HEK293T (cell line): ENCODE measurements at regions not wholly inside any gene's neighbourhood (a gene's known extent, or its start where the extent isn't known, plus 50 kb on each side); places are given as distances from the start of the nearest gene placed in this dataset.

Source experiments
- ARNT ChIP-seq: fragments of 450-650 bp; IDR thresholded peaks from 2 replicates; pipeline ENCODE4 v1.6.1; 2017; ENCODE audit warnings: mild to moderate bottlenecking
- ELF4 ChIP-seq: fragments of 450-650 bp; IDR thresholded peaks from 2 replicates; pipeline ENCODE4 v1.6.1; 2017; ENCODE audit warnings: antibody characterized with exemption
- FOXA1 ChIP-seq: fragments of 450-650 bp; IDR thresholded peaks from 2 replicates; pipeline ENCODE4 v1.6.1; 2016; ENCODE audit warnings: mild to moderate bottlenecking
- FOXK2 ChIP-seq: fragments of 450-650 bp; IDR thresholded peaks from 2 replicates; pipeline ENCODE4 v1.6.1; 2016; ENCODE audit warnings: mild to moderate bottlenecking
- FOXM1 ChIP-seq: fragments of 450-650 bp; IDR thresholded peaks from 2 replicates; pipeline ENCODE4 v1.6.1; 2017; ENCODE audit warnings: mild to moderate bottlenecking, borderline replicate concordance
- LEF1 ChIP-seq: fragments of 450-650 bp; IDR thresholded peaks from 2 replicates; pipeline ENCODE4 v1.6.1; 2017; ENCODE audit warnings: mild to moderate bottlenecking, borderline replicate concordance
- PKNOX1 ChIP-seq: fragments of 450-650 bp; IDR thresholded peaks from 2 replicates; pipeline ENCODE4 v1.6.1; 2016
- SP1 ChIP-seq: fragments of 450-650 bp; IDR thresholded peaks from 2 replicates; pipeline ENCODE4 v1.6.1; 2017
- SUZ12 ChIP-seq: fragments of 450-650 bp; IDR thresholded peaks from 2 replicates; pipeline ENCODE4 v1.6.1; 2016; ENCODE audit warnings: mild to moderate bottlenecking
- TARDBP ChIP-seq: fragments of 450-650 bp; IDR thresholded peaks from 2 replicates; pipeline ENCODE4 v1.6.1; 2016
- ZNF384 ChIP-seq: fragments of 450-650 bp; IDR thresholded peaks from 2 replicates; pipeline ENCODE4 v1.6.1; 2016

GRCh38 chr6:44603044-44603686 is 215.7 kb downstream of the CDC5L start:
- no peak for TF ChIP-seq SP1
- TF ChIP-seq ELF4, result no peak
- TF ChIP-seq ARNT, result no peak
- TF ChIP-seq TARDBP, result no peak
- TF ChIP-seq FOXA1, result no peak
- TF ChIP-seq SUZ12, result no peak
- TF ChIP-seq FOXM1, result no peak
- no peak for TF ChIP-seq PKNOX1
- TF ChIP-seq LEF1, result no peak
- no peak for TF ChIP-seq FOXK2
- TF ChIP-seq ZNF384, result no peak
